ENCODE measurements at regions not wholly inside any gene's neighbourhood (a gene's known extent, or its start where the extent isn't known, plus 50 kb on each side); places are given as distances from the start of the nearest gene placed in this dataset.

DNA sequence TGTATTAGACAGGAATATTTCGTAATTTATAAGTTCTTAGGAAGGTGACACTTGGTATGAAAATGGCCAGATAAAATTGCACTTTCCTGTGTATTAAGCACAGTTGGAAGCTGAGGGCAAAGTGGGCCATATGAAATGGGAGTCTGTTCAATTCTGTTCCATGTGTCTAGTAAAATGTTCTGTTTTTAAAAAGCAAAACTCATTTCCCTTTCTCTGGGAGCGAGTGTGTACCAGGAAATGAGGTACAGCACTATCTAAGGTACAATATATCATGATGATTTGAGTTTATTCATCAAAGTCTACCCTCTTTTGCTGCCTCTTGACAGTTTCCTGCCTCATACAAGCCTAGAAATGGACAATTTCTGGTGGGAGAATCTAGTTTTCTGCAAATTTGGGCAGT lies 51.2 kb upstream of the KCNN2 start:
- TF ChIP-seq, protein P1, sequence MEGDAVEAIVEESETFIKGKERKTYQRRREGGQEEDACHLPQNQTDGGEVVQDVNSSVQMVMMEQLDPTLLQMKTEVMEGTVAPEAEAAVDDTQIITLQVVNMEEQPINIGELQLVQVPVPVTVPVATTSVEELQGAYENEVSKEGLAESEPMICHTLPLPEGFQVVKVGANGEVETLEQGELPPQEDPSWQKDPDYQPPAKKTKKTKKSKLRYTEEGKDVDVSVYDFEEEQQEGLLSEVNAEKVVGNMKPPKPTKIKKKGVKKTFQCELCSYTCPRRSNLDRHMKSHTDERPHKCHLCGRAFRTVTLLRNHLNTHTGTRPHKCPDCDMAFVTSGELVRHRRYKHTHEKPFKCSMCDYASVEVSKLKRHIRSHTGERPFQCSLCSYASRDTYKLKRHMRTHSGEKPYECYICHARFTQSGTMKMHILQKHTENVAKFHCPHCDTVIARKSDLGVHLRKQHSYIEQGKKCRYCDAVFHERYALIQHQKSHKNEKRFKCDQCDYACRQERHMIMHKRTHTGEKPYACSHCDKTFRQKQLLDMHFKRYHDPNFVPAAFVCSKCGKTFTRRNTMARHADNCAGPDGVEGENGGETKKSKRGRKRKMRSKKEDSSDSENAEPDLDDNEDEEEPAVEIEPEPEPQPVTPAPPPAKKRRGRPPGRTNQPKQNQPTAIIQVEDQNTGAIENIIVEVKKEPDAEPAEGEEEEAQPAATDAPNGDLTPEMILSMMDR (IDR thresholded peaks at IDR 0.05; ENCODE audit: control insufficient read depth, insufficient read depth, low read depth, low read length, missing control alignments): no peak
- DNase-seq (ENCODE audit: low read depth): no peak
- H3K4me3 ChIP-seq (ENCODE audit: control insufficient read depth, low read depth, low read length): no peak overlapping the region

DNA sequence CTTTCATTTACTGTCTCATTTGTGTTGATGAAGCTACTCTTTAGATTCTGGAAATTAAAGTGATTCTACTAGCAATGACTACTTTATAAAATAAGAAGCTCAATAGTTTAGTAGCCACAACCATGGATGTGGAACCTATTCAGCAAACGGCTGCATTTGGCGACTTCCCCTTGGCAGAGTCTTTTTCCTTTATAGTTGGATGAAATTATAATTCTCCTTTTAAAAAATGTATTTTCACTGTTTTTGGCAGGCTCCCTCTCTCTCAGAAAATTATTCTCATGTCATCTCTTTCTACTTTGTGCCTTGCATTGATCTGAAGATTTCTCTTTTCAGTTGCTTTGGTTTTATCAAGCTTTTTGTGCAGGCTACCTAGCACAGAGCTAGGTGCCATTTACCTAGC lies 50.6 kb upstream of the KCNN2 start:
- DNase-seq (ENCODE audit: low read depth): no peak
- TF ChIP-seq, protein P1 (IDR thresholded peaks at IDR 0.05; ENCODE audit: control insufficient read depth, insufficient read depth, low read depth, low read length, missing control alignments): no peak
- H3K4me3 ChIP-seq (ENCODE audit: control insufficient read depth, low read depth, low read length): no peak overlapping the region

DNA sequence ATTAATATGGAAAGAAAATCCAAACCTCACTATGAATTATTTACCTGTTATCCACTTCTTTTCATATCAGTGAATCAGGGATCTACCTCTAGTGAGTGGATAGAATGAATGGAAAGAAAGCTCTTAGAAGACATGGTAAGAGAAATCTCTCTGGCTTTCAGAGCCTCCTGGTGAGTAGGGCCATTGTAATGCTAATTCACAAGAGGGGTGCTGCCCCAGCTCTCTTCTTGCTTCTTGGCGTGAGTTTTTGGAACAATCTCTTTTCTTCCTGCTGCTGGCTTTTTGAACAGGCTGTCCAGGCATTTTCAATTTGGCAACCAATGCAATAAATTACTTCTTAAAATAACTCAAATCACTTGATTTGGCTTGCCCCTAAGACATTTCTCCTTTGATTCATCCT lies 49.9 kb upstream of the KCNN2 start:
- TF ChIP-seq, protein P1 (IDR thresholded peaks at IDR 0.05; ENCODE audit: control insufficient read depth, insufficient read depth, low read depth, low read length, missing control alignments): no peak
- no peak for DNase-seq (ENCODE audit: low read depth)
- H3K4me3 ChIP-seq (ENCODE audit: control insufficient read depth, low read depth, low read length): no peak overlapping the region

Measured in AG09309 (cell line).